ENCODE measurements at regions not wholly inside any gene's neighbourhood (a gene's known extent, or its start where the extent isn't known, plus 50 kb on each side); places are given as distances from the start of the nearest gene placed in this dataset.

- DNase-seq (ENCODE audit: low read depth): no peak
Measured at GRCh38 chr1:58430421-58431275, 115.9 kb downstream of the OMA1 start.

GRCh38 chr1:58426918-58427317 lies 119.6 kb downstream of the OMA1 start:
- DNase-seq (ENCODE audit: low read depth): no peak

GRCh38 chr1:58422436-58422835 lies 124.1 kb downstream of the OMA1 start:
- no peak for DNase-seq (ENCODE audit: low read depth)

GRCh38 chr1:58418283-58419228 lies 128.0 kb downstream of the OMA1 start:
- no peak for DNase-seq (ENCODE audit: low read depth)

GRCh38 chr1:58412071-58412580 lies 134.4 kb downstream of the OMA1 start:
- DNase-seq (ENCODE audit: low read depth): no peak

GRCh38 chr1:58409890-58410289 lies 136.6 kb downstream of the OMA1 start:
- no peak for DNase-seq (ENCODE audit: low read depth)

- DNase-seq (ENCODE audit: low read depth): no peak
Measured at GRCh38 chr1:58409336-58409735, 137.2 kb downstream of the OMA1 start.

GRCh38 chr1:58406301-58407071 lies 140.0 kb downstream of the OMA1 start:
- DNase-seq (ENCODE audit: low read depth): no peak

- no peak for DNase-seq (ENCODE audit: low read depth)
Measured at GRCh38 chr1:58405660-58406059, 140.9 kb downstream of the OMA1 start.

- no peak for DNase-seq (ENCODE audit: low read depth)
Measured at GRCh38 chr1:58403894-58404293, 142.6 kb downstream of the OMA1 start.

GRCh38 chr1:58402444-58402843 lies 144.1 kb downstream of the OMA1 start:
- DNase-seq (ENCODE audit: low read depth): no peak

GRCh38 chr1:58401991-58402390 lies 144.5 kb downstream of the OMA1 start:
- DNase-seq (ENCODE audit: low read depth): no peak

GRCh38 chr1:58399176-58399575 lies 147.3 kb downstream of the OMA1 start:
- DNase-seq (ENCODE audit: low read depth): no peak

GRCh38 chr1:58398714-58399113 lies 147.8 kb downstream of the OMA1 start:
- no peak for DNase-seq (ENCODE audit: low read depth)

GRCh38 chr1:58397187-58397820 lies 149.2 kb downstream of the OMA1 start:
- no peak for DNase-seq (ENCODE audit: low read depth)

GRCh38 chr1:58396150-58396549 lies 150.4 kb downstream of the OMA1 start:
- DNase-seq (ENCODE audit: low read depth): no peak

GRCh38 chr1:58395355-58395754 lies 151.2 kb downstream of the OMA1 start:
- no peak for DNase-seq (ENCODE audit: low read depth)

- DNase-seq (ENCODE audit: low read depth): no peak
Measured at GRCh38 chr1:58392083-58392482, 154.4 kb downstream of the OMA1 start.

- DNase-seq (ENCODE audit: low read depth): no peak
Measured at GRCh38 chr1:58391514-58391913, 155.0 kb downstream of the OMA1 start.

- no peak for DNase-seq (ENCODE audit: low read depth)
Measured at GRCh38 chr1:58391056-58391455, 155.5 kb downstream of the OMA1 start.

GRCh38 chr1:58390091-58390490 lies 156.4 kb downstream of the OMA1 start:
- DNase-seq (ENCODE audit: low read depth): no peak

Measured in stimulated activated CD8-positive, alpha-beta memory T cell treated with anti-CD3 and anti-CD28 coated beads, Interleukin-4, amount 100 ng/mL, for 24 hours (primary cell).